CD8-positive, alpha-beta memory T cell (primary cell): ENCODE measurements at regions not wholly inside any gene's neighbourhood (a gene's known extent, or its start where the extent isn't known, plus 50 kb on each side); places are given as distances from the start of the nearest gene placed in this dataset.

Experiments used
- CTCF ChIA-PET: fragments of 350-600 bp; sonication (Branson Sonifier 250); formaldehyde crosslinking; loops from one replicate; lab custom pipeline; 2021; ENCODE audit warnings: antibody characterized with exemption; lab: Charles Lee
- POLR2A ChIA-PET: fragments of 350-600 bp; sonication (Branson Sonifier 250); formaldehyde crosslinking; loops from one replicate; lab custom pipeline; 2021; ENCODE audit warnings: antibody characterized with exemption; lab: Charles Lee
- DNase-seq, 5 donors: peaks; one replicate each; pipeline versions ENCODE4 v3.0.0 to v3.0.0-alpha.2; 2020 to 2022; ENCODE audit warnings: mixed read lengths in 1 of 5
- H3K27ac ChIP-seq: one replicate; pipeline ENCODE4 v1.7.0; 2013; ENCODE audit warnings: low read depth, mild to moderate bottlenecking, low read length, moderate library complexity
- H3K27me3 ChIP-seq: 2 replicates; pipeline ENCODE4 v1.7.0; 2013; ENCODE audit warnings: low read length, mild to moderate bottlenecking; ENCODE audit not compliant: insufficient read depth, poor library complexity, severe bottlenecking
- H3K36me3 ChIP-seq: 2 replicates; pipeline ENCODE4 v1.7.0; 2013; ENCODE audit warnings: mild to moderate bottlenecking, low read length, moderate library complexity; ENCODE audit not compliant: insufficient read depth
- H3K4me1 ChIP-seq: 2 replicates; pipeline ENCODE4 v1.7.0; 2013; ENCODE audit warnings: mild to moderate bottlenecking, low read length, moderate library complexity; ENCODE audit not compliant: insufficient read depth
- H3K4me3 ChIP-seq: 2 replicates; pipeline ENCODE4 v1.7.0; 2013; ENCODE audit warnings: mild to moderate bottlenecking, low read length
- H3K9me3 ChIP-seq: 2 replicates; pipeline ENCODE4 v1.7.0; 2013; ENCODE audit warnings: mild to moderate bottlenecking, low read length
- H3K27ac Mint-ChIP-seq, 8 donors: one replicate each; pipeline ENCODE4 v1.8.0; 2020 to 2021; ENCODE audit warnings: mixed read lengths in 8 of 8, mild to moderate bottlenecking in 6 of 8, inconsistent platforms in 3 of 8, moderate library complexity in 3 of 8
- H3K27me3 Mint-ChIP-seq, 2 donors: one replicate each; pipeline ENCODE4 v1.8.0; 2020 to 2021; ENCODE audit warnings: mixed read lengths in 2 of 2, mild to moderate bottlenecking in 1 of 2, moderate library complexity in 1 of 2
- H3K36me3 Mint-ChIP-seq, 3 donors: one replicate each; pipeline ENCODE4 v1.8.0; 2020 to 2021; ENCODE audit warnings: mixed read lengths in 3 of 3, inconsistent platforms in 1 of 3, mild to moderate bottlenecking in 1 of 3
- H3K4me1 Mint-ChIP-seq, 3 donors: one replicate each; pipeline ENCODE4 v1.8.0; 2020 to 2021; ENCODE audit warnings: mixed read lengths in 3 of 3, inconsistent platforms in 1 of 3, mild to moderate bottlenecking in 1 of 3
- H3K4me3 Mint-ChIP-seq, 7 donors: one replicate each; pipeline ENCODE4 v1.8.0; 2020 to 2021; ENCODE audit warnings: mixed read lengths in 7 of 7, mild to moderate bottlenecking in 6 of 7, moderate library complexity in 4 of 7, inconsistent platforms in 2 of 7
- H3K9me3 Mint-ChIP-seq, 5 donors: one replicate each; pipeline ENCODE4 v1.8.0; 2020 to 2022; ENCODE audit warnings: mixed read lengths in 5 of 5, mild to moderate bottlenecking in 3 of 5, moderate library complexity in 2 of 5, inconsistent platforms in 1 of 5

- Mint-ChIP-seq H3K4me1 (peaks cover 4 to 9% (median 6%) of the 10 kb centered on the region in 3 donors), H3K27me3 (peaks cover 27 to 67% of the 10 kb centered on the region in 2 donors), H3K27ac (peak overlapping the region in 1 of 8 donors; percentile 2), H3K36me3 (no peaks in the 10 kb centered on the region), H3K9me3 (peaks cover 0 to 4% (median 0%) of the 10 kb centered on the region in 5 donors), H3K4me3 (peak overlapping the region in 2 of 7 donors; percentile 23 to 25)
- Histone ChIP-seq H3K4me3 (no peak overlapping the region), H3K9me3 (no peaks in the 10 kb centered on the region), H3K27ac (no peak overlapping the region), H3K4me1 (no peaks in the 10 kb centered on the region), H3K27me3 (peaks cover 5% of the 10 kb centered on the region), H3K36me3 (no peaks in the 10 kb centered on the region)
- ChIA-PET CTCF (no interaction called here), POLR2A (no interaction called here)
- no peak for DNase-seq
Observed at GRCh38 chr13:94968757-94969086, 256.4 kb upstream of the SOX21 start.

GRCh38 chr13:94968040-94968756, 255.9 kb upstream of the SOX21 start:
- Mint-ChIP-seq H3K9me3 (peaks cover 0 to 4% (median 0%) of the 10 kb centered on the region in 5 donors), H3K27ac (no peak overlapping the region), H3K4me3 (peak overlapping the region in 1 of 7 donors; percentile 23), H3K36me3 (no peaks in the 10 kb centered on the region), H3K27me3 (peaks cover 27 to 72% of the 10 kb centered on the region in 2 donors), H3K4me1 (peaks cover 4 to 9% (median 6%) of the 10 kb centered on the region in 3 donors)
- Histone ChIP-seq H3K36me3 (no peaks in the 10 kb centered on the region), H3K4me1 (no peaks in the 10 kb centered on the region), H3K4me3 (no peak overlapping the region), H3K27ac (no peak overlapping the region), H3K9me3 (no peaks in the 10 kb centered on the region), H3K27me3 (peaks cover 5% of the 10 kb centered on the region)
- CTCF ChIA-PET, result no interaction called here
- no peak for DNase-seq
- POLR2A ChIA-PET, result no interaction called here

GRCh38 chr13:94967183-94968039, 255.1 kb upstream of the SOX21 start:
- peaks cover 4 to 9% (median 6%) of the 10 kb centered on the region in 3 donors for H3K4me1 Mint-ChIP-seq
- no peak overlapping the region for H3K27ac Mint-ChIP-seq
- DNase-seq, result no peak
- H3K4me3 ChIP-seq, result no peak overlapping the region
- H3K27ac ChIP-seq, result no peak overlapping the region
- H3K27me3 ChIP-seq, result peaks cover 5% of the 10 kb centered on the region
- peaks cover 28 to 79% of the 10 kb centered on the region in 2 donors for H3K27me3 Mint-ChIP-seq
- H3K4me3 Mint-ChIP-seq, result no peak overlapping the region
- H3K4me1 ChIP-seq, result no peaks in the 10 kb centered on the region
- no peaks in the 10 kb centered on the region for H3K36me3 ChIP-seq
- no peaks in the 10 kb centered on the region for H3K9me3 ChIP-seq
- H3K9me3 Mint-ChIP-seq, result peaks cover 0 to 4% (median 0%) of the 10 kb centered on the region in 5 donors
- H3K36me3 Mint-ChIP-seq, result no peaks in the 10 kb centered on the region
- CTCF ChIA-PET, result interaction anchor here (0.6 kb wide), 1 partner anchor 10 kb away, joined by 3 read pairs; no protein-coding TSS in a partner anchor
- POLR2A ChIA-PET, result no interaction called here

- Histone ChIP-seq H3K4me1 (no peaks in the 10 kb centered on the region), H3K4me3 (no peak overlapping the region), H3K27ac (no peak overlapping the region), H3K9me3 (no peaks in the 10 kb centered on the region), H3K36me3 (no peaks in the 10 kb centered on the region), H3K27me3 (peaks cover 5% of the 10 kb centered on the region)
- CTCF ChIA-PET, result interaction anchor here (0.6 kb wide), 1 partner anchor 9 kb away, joined by 3 read pairs; no protein-coding TSS in a partner anchor
- Mint-ChIP-seq H3K9me3 (peaks cover 0 to 4% (median 0%) of the 10 kb centered on the region in 5 donors), H3K36me3 (no peaks in the 10 kb centered on the region), H3K4me1 (peaks cover 4 to 9% (median 6%) of the 10 kb centered on the region in 3 donors), H3K4me3 (no peak overlapping the region), H3K27ac (no peak overlapping the region), H3K27me3 (peaks cover 32 to 73% of the 10 kb centered on the region in 2 donors)
- POLR2A ChIA-PET, result no interaction called here
- DNase-seq, result no peak
Observed at GRCh38 chr13:94966422-94966955, 254.1 kb upstream of the SOX21 start.

GRCh38 chr13:94959626-94960025, 247.3 kb upstream of the SOX21 start:
- Histone ChIP-seq H3K4me3 (no peak overlapping the region), H3K27ac (no peak overlapping the region), H3K4me1 (no peaks in the 10 kb centered on the region), H3K9me3 (no peaks in the 10 kb centered on the region), H3K27me3 (no peaks in the 10 kb centered on the region), H3K36me3 (no peaks in the 10 kb centered on the region)
- Mint-ChIP-seq H3K4me3 (no peak overlapping the region), H3K9me3 (peaks cover 0 to 4% (median 0%) of the 10 kb centered on the region in 5 donors), H3K27ac (no peak overlapping the region), H3K36me3 (no peaks in the 10 kb centered on the region), H3K27me3 (peaks cover 16 to 34% of the 10 kb centered on the region in 2 donors), H3K4me1 (no peaks in the 10 kb centered on the region)
- ChIA-PET CTCF (no interaction called here), POLR2A (no interaction called here)
- DNase-seq, result no peak

- no peak for DNase-seq
- H3K27ac Mint-ChIP-seq, result no peak overlapping the region
- POLR2A ChIA-PET, result no interaction called here
- no peak overlapping the region for H3K4me3 Mint-ChIP-seq
- H3K4me1 Mint-ChIP-seq, result no peaks in the 10 kb centered on the region
- H3K4me1 ChIP-seq, result no peaks in the 10 kb centered on the region
- CTCF ChIA-PET, result no interaction called here
- no peak overlapping the region for H3K4me3 ChIP-seq
- H3K27ac ChIP-seq, result no peak overlapping the region
- H3K27me3 Mint-ChIP-seq, result peaks cover 12 to 24% of the 10 kb centered on the region in 2 donors
- H3K36me3 Mint-ChIP-seq, result no peaks in the 10 kb centered on the region
- peaks cover 0 to 4% (median 2%) of the 10 kb centered on the region in 5 donors for H3K9me3 Mint-ChIP-seq
- H3K9me3 ChIP-seq, result no peaks in the 10 kb centered on the region
- H3K36me3 ChIP-seq, result no peaks in the 10 kb centered on the region
- no peaks in the 10 kb centered on the region for H3K27me3 ChIP-seq
Observed at GRCh38 chr13:94956417-94957110, 244.2 kb upstream of the SOX21 start.

GRCh38 chr13:94952787-94953186, 240.4 kb upstream of the SOX21 start:
- Histone ChIP-seq H3K36me3 (no peaks in the 10 kb centered on the region), H3K27me3 (no peaks in the 10 kb centered on the region), H3K27ac (no peak overlapping the region), H3K4me3 (no peak overlapping the region), H3K4me1 (no peaks in the 10 kb centered on the region), H3K9me3 (no peaks in the 10 kb centered on the region)
- CTCF ChIA-PET, result no interaction called here
- no peaks in the 10 kb centered on the region for H3K36me3 Mint-ChIP-seq
- H3K27me3 Mint-ChIP-seq, result peaks cover 8 to 33% of the 10 kb centered on the region in 2 donors
- POLR2A ChIA-PET, result no interaction called here
- no peaks in the 10 kb centered on the region for H3K4me1 Mint-ChIP-seq
- no peak overlapping the region for H3K27ac Mint-ChIP-seq
- H3K9me3 Mint-ChIP-seq, result peaks cover 0 to 5% (median 2%) of the 10 kb centered on the region in 5 donors
- DNase-seq, result no peak
- no peak overlapping the region for H3K4me3 Mint-ChIP-seq
